Esophagus squamous epithelium (tissue), 5 donors: ENCODE measurements at regions not wholly inside any gene's neighbourhood (a gene's known extent, or its start where the extent isn't known, plus 50 kb on each side); places are given as distances from the start of the nearest gene placed in this dataset.

Experiments
- DNase-seq: peaks from one replicate; lab custom pipeline; 2025; lab: John Stamatoyannopoulos, UW
- H3K27ac ChIP-seq, 4 donors: fragments of 200-600 bp; sonication (generic); one replicate each; pipeline ENCODE4 v1.5.1; 2016 to 2019; ENCODE audit warnings: mild to moderate bottlenecking in 1 of 4
- H3K27me3 ChIP-seq, 4 donors: fragments of 200-600 bp; sonication (generic); 1 replicate in 3 of 4; 2 replicates in 1 of 4; pipeline versions ENCODE4 v1.5.1 to v1.6.0; 2017 to 2021; ENCODE audit warnings: antibody characterized with exemption in 1 of 4
- H3K36me3 ChIP-seq, 3 donors: fragments of 200-600 bp; sonication (generic); one replicate each; pipeline ENCODE4 v1.5.1; 2016 to 2019
- H3K4me1 ChIP-seq, 3 donors: fragments of 200-600 bp; sonication (generic); one replicate each; pipeline ENCODE4 v1.5.1; 2017 to 2019
- H3K4me3 ChIP-seq, 4 donors: fragments of 200-600 bp; sonication (generic); 1 replicate in 3 of 4; 2 replicates in 1 of 4; pipeline ENCODE4 v1.5.1; 2016 to 2019; ENCODE audit warnings: mild to moderate bottlenecking in 2 of 4, moderate library complexity in 1 of 4
- H3K9me3 ChIP-seq, 3 donors: fragments of 200-600 bp; sonication (generic); one replicate each; pipeline ENCODE4 v1.5.1; 2016 to 2019
- CTCF ChIP-seq, 6 experiments: fragments of 450-650 bp in 4 of 6; fragments of 200-600 bp in 2 of 6; sonication (generic) in 2 of 6; IDR thresholded peaks; one replicate each; pipeline ENCODE4 v1.5.1; 2016 to 2019; ENCODE audit warnings: antibody characterized with exemption in 6 of 6, mild to moderate bottlenecking in 4 of 6, moderate library complexity in 4 of 6
- POLR2A ChIP-seq, 4 donors: fragments of 450-650 bp; IDR thresholded peaks; one replicate each; pipeline ENCODE4 v1.6.1; 2017; ENCODE audit warnings: antibody characterized with exemption in 4 of 4, mild to moderate bottlenecking in 4 of 4, moderate library complexity in 3 of 4
- WGBS, 2 donors: methylation state at CpG; one replicate each; pipeline ENCODE4 v1.1.5; 2018; 5-methylcytosine and 5-hydroxymethylcytosine counted together
- intact Hi-C: fragments of 100-400 bp; cut with DNase I; formaldehyde crosslinking; loops from one replicate; pipeline ENCODE4 v1.15.0; 2022
- donor health status: DM: yes; HTN: yes; CAD: no.

- H3K27me3 ChIP-seq, result no peaks in the 10 kb centered on the region
- peaks cover 0 to 25% (median 1%) of the 10 kb centered on the region in 3 donors for H3K4me1 ChIP-seq
- H3K36me3 ChIP-seq, result no peaks in the 10 kb centered on the region
- no peak overlapping the region for H3K4me3 ChIP-seq
- intact Hi-C loops, result no loop called here
- DNase-seq, result no peak
- no peaks in the 10 kb centered on the region for H3K9me3 ChIP-seq
- no peak overlapping the region for H3K27ac ChIP-seq
- no peak for TF ChIP-seq POLR2A (IDR thresholded peaks at IDR 0.05)
- TF ChIP-seq CTCF (IDR thresholded peaks at IDR 0.05), result no peak
- 61 to 75% methylated on average over 5 to 6 of the region's 6 CpGs for WGBS, 2 donors
Measured at GRCh38 chr5:173835661-173836060, 52.5 kb upstream of the CPEB4 start.

- intact Hi-C loops, result no loop called here
- H3K27me3 ChIP-seq, result no peaks in the 10 kb centered on the region
- peaks cover 0 to 21% (median 0%) of the 10 kb centered on the region in 3 donors for H3K4me1 ChIP-seq
- no peaks in the 10 kb centered on the region for H3K36me3 ChIP-seq
- WGBS, 2 donors, result 98 to 100% methylated on average over 3 of the region's 3 CpGs
- no peak for TF ChIP-seq CTCF (IDR thresholded peaks at IDR 0.05)
- H3K9me3 ChIP-seq, result no peaks in the 10 kb centered on the region
- DNase-seq, result no peak
- no peak overlapping the region for H3K27ac ChIP-seq
- H3K4me3 ChIP-seq, result no peak overlapping the region
Measured at GRCh38 chr5:173837654-173838053, 50.5 kb upstream of the CPEB4 start.
